ENCODE measurements at regions not wholly inside any gene's neighbourhood (a gene's known extent, or its start where the extent isn't known, plus 50 kb on each side); places are given as distances from the start of the nearest gene placed in this dataset.
"Not testable (repeated sequence)": the region's sequence is repeated elsewhere in the genome, so short reads cannot be mapped to it uniquely, and the experiment has no call there.

DNA sequence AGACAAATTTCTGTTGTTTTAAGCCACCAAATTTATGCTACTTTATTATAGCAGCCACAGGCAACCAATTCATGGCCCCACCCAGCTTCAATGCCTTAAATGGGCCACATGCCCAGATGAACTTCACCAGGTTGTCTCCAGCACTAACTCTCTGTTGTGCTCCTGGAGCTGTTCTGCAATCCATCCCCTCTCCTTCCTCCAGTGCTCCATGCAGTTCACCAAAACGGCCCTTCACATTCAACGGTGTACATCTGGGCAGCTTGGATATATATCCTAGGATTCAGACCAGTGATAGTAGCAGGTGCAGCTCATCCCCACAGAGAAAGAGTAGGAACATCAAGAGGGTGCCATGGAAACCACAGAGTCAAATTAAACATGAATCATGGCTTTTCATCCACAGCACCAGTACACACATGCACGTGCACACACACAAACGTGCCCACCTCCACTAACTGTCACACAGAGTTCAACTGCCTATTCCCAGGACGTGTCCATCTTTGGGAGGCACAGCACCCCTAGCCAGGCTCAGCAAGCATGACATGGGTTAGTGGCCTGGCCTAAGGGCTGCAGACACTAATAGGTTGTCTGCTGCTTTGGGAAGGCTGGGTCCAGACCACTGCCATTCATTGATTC, 134.5 kb downstream of the MED10 start:
- H3K27ac ChIP-seq (ENCODE audit: low read depth, low read length): no peak overlapping the region
- no peaks in the 10 kb centered on the region for H3K4me1 ChIP-seq (ENCODE audit: control insufficient read depth in 1 of 2, insufficient read depth in 2 of 2, low read length in 2 of 2)
- H3K4me3 ChIP-seq (ENCODE audit: low read depth in 1 of 2, low read length in 2 of 2): no peak overlapping the region
- H3K36me3 ChIP-seq (ENCODE audit: control insufficient read depth in 1 of 2, insufficient read depth in 2 of 2, low read length in 2 of 2): no peaks in the 10 kb centered on the region
- no peak overlapping the region for H3K9ac ChIP-seq (ENCODE audit: low read depth in 1 of 2, low read length in 2 of 2)
- no peaks in the 10 kb centered on the region for H3K27me3 ChIP-seq (ENCODE audit: control insufficient read depth in 1 of 2, insufficient read depth in 2 of 2, low read length in 2 of 2)
- peaks cover 0 to 2% of the 10 kb centered on the region in 2 donors for H3K9me3 ChIP-seq (ENCODE audit: control insufficient read depth in 1 of 2, low read length in 2 of 2)

GRCh38 chr5:6241056-6241455, 137.3 kb downstream of the MED10 start:
- H3K9me3 ChIP-seq (ENCODE audit: control insufficient read depth in 1 of 2, low read length in 2 of 2); H3K4me1 ChIP-seq (ENCODE audit: control insufficient read depth in 1 of 2, insufficient read depth in 2 of 2, low read length in 2 of 2); H3K27me3 ChIP-seq (ENCODE audit: control insufficient read depth in 1 of 2, insufficient read depth in 2 of 2, low read length in 2 of 2); H3K27ac ChIP-seq (ENCODE audit: low read depth, low read length); H3K9ac ChIP-seq (ENCODE audit: low read depth in 1 of 2, low read length in 2 of 2); H3K4me3 ChIP-seq (ENCODE audit: low read depth in 1 of 2, low read length in 2 of 2); H3K36me3 ChIP-seq (ENCODE audit: control insufficient read depth in 1 of 2, insufficient read depth in 2 of 2, low read length in 2 of 2): not testable (repeated sequence)

DNA sequence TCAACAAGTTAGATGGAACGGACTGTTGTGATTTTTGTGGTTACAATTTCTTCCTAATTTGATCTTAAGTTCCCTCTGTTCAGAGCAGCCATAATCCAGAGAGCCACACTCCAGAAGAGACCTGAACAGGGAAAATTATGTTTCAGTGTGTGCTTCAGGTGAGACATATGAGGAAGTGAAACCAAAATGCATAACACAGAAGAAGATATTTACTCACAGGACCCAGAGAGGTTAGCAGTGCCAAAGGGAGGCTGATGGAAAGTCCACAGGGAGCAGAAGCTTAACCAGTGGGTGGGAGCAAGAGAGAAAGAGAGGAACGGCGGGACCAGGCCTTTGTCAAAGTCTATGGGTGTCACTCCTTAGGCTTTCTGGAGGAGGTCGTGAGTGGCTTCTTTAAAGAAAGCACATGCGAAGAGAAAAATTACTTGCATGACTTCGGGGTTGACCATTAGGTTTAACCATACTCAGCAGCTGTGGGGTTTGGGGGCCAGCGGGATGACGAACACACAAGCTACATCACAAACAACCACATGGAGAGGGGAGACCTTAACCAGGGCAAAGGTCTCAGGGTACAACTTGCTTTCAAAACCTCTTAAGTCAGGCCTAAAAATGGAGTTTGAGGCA, 141.4 kb downstream of the MED10 start:
- Histone ChIP-seq H3K36me3 (ENCODE audit: control insufficient read depth in 1 of 2, insufficient read depth in 2 of 2, low read length in 2 of 2) (no peaks in the 10 kb centered on the region), H3K9me3 (ENCODE audit: control insufficient read depth in 1 of 2, low read length in 2 of 2) (peaks cover 0 to 2% of the 10 kb centered on the region in 2 donors), H3K27me3 (ENCODE audit: control insufficient read depth in 1 of 2, insufficient read depth in 2 of 2, low read length in 2 of 2) (no peaks in the 10 kb centered on the region), H3K27ac (ENCODE audit: low read depth, low read length) (no peak overlapping the region), H3K9ac (ENCODE audit: low read depth in 1 of 2, low read length in 2 of 2) (no peak overlapping the region), H3K4me3 (ENCODE audit: low read depth in 1 of 2, low read length in 2 of 2) (no peak overlapping the region), H3K4me1 (ENCODE audit: control insufficient read depth in 1 of 2, insufficient read depth in 2 of 2, low read length in 2 of 2) (no peaks in the 10 kb centered on the region)

- Histone ChIP-seq H3K36me3 (ENCODE audit: control insufficient read depth in 1 of 2, insufficient read depth in 2 of 2, low read length in 2 of 2) (no peaks in the 10 kb centered on the region), H3K4me1 (ENCODE audit: control insufficient read depth in 1 of 2, insufficient read depth in 2 of 2, low read length in 2 of 2) (no peaks in the 10 kb centered on the region), H3K27ac (ENCODE audit: low read depth, low read length) (no peak overlapping the region), H3K9me3 (ENCODE audit: control insufficient read depth in 1 of 2, low read length in 2 of 2) (peaks cover 0 to 2% of the 10 kb centered on the region in 2 donors), H3K9ac (ENCODE audit: low read depth in 1 of 2, low read length in 2 of 2) (no peak overlapping the region), H3K4me3 (ENCODE audit: low read depth in 1 of 2, low read length in 2 of 2) (no peak overlapping the region), H3K27me3 (ENCODE audit: control insufficient read depth in 1 of 2, insufficient read depth in 2 of 2, low read length in 2 of 2) (no peaks in the 10 kb centered on the region)
These were observed 142.1 kb downstream of the MED10 start for GRCh38 chr5:6236170-6236793.

GRCh38 chr5:6235726-6236125, 142.6 kb downstream of the MED10 start:
- Histone ChIP-seq H3K27me3 (ENCODE audit: control insufficient read depth in 1 of 2, insufficient read depth in 2 of 2, low read length in 2 of 2) (no peaks in the 10 kb centered on the region), H3K4me1 (ENCODE audit: control insufficient read depth in 1 of 2, insufficient read depth in 2 of 2, low read length in 2 of 2) (no peaks in the 10 kb centered on the region), H3K27ac (ENCODE audit: low read depth, low read length) (no peak overlapping the region), H3K4me3 (ENCODE audit: low read depth in 1 of 2, low read length in 2 of 2) (no peak overlapping the region), H3K9me3 (ENCODE audit: control insufficient read depth in 1 of 2, low read length in 2 of 2) (peaks cover 0 to 2% of the 10 kb centered on the region in 2 donors), H3K9ac (ENCODE audit: low read depth in 1 of 2, low read length in 2 of 2) (no peak overlapping the region), H3K36me3 (ENCODE audit: control insufficient read depth in 1 of 2, insufficient read depth in 2 of 2, low read length in 2 of 2) (no peaks in the 10 kb centered on the region)

DNA sequence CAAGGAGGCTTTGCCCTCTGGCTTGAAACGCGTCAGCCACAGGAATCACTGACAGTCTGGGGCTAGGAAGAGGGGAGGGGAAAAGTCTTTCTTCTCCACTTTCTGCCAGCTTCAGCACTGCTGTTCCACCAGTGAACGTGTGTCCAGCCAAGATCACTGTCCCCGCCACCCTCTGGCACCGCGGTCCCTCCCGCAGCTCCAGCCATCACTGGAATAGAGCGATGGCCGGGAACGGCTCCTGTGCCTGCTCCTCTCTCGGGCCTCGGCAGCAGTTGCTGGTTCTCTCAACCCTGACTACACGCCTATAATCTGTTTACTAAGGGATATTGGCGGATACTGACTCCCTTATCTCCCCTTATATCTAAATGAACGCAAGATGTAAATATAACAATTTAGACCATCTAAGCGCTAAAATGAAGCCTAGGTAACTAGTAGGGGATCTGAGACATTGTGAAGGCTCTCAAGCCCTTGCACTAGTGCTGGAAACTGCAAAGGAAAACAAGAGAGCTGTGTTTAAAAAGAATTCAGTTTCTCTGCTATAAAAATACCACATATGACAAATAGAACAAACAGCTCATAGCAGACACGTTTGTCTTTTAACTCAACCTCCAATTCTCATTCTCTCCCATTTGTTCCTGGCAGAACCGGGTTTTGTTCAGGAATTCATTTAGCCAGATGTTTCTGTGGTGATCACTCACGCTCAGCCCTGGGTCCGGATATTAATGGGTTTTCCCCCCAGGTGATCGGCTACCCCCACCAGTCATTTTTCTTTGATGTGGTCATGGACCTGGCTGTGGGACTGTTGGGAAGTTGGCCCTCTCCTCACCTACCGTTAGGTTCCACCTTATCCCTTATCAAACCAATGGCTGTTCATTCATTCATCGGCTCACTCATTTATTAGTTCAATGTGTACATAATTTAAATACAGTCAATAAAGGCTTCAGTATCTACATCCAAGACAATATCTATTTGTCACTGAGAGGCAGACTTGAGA, 149.8 kb downstream of the MED10 start:
- no peaks in the 10 kb centered on the region for H3K36me3 ChIP-seq (ENCODE audit: control insufficient read depth in 1 of 2, insufficient read depth in 2 of 2, low read length in 2 of 2)
- H3K9ac ChIP-seq (ENCODE audit: low read depth in 1 of 2, low read length in 2 of 2): no peak overlapping the region
- no peaks in the 10 kb centered on the region for H3K4me1 ChIP-seq (ENCODE audit: control insufficient read depth in 1 of 2, insufficient read depth in 2 of 2, low read length in 2 of 2)
- H3K4me3 ChIP-seq (ENCODE audit: low read depth in 1 of 2, low read length in 2 of 2): no peak overlapping the region
- H3K9me3 ChIP-seq (ENCODE audit: control insufficient read depth in 1 of 2, low read length in 2 of 2): no peaks in the 10 kb centered on the region
- no peaks in the 10 kb centered on the region for H3K27me3 ChIP-seq (ENCODE audit: control insufficient read depth in 1 of 2, insufficient read depth in 2 of 2, low read length in 2 of 2)
- H3K27ac ChIP-seq (ENCODE audit: low read depth, low read length): no peak overlapping the region

GRCh38 chr5:6225121-6225607, 153.2 kb downstream of the MED10 start:
- H3K4me1 ChIP-seq (ENCODE audit: control insufficient read depth in 1 of 2, insufficient read depth in 2 of 2, low read length in 2 of 2): no peaks in the 10 kb centered on the region
- H3K27me3 ChIP-seq (ENCODE audit: control insufficient read depth in 1 of 2, insufficient read depth in 2 of 2, low read length in 2 of 2): no peaks in the 10 kb centered on the region

DNA sequence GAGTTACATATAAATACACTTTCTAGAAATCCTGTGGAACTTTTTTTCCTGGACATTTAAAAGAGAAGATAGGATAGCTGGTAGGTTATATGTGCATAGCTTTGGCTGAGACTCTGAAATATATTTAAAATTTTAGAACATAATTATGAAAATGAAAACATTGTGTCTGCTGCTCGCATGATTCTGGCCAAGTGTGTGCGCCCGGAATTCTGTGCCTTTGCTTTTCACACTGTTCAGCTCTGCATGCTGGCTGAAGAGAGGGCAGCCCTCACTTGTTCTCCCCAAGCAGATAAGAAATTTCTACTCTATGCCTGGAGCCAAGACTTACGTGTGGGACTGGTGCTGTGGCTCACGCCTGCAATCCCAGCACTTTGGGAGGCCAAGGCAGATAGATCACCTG, 153.9 kb downstream of the MED10 start:
- Histone ChIP-seq H3K36me3 (ENCODE audit: control insufficient read depth in 1 of 2, insufficient read depth in 2 of 2, low read length in 2 of 2) (no peaks in the 10 kb centered on the region), H3K9me3 (ENCODE audit: control insufficient read depth in 1 of 2, low read length in 2 of 2) (no peaks in the 10 kb centered on the region), H3K27ac (ENCODE audit: low read depth, low read length) (no peak overlapping the region), H3K27me3 (ENCODE audit: control insufficient read depth in 1 of 2, insufficient read depth in 2 of 2, low read length in 2 of 2) (no peaks in the 10 kb centered on the region), H3K4me3 (ENCODE audit: low read depth in 1 of 2, low read length in 2 of 2) (no peak overlapping the region), H3K9ac (ENCODE audit: low read depth in 1 of 2, low read length in 2 of 2) (no peak overlapping the region), H3K4me1 (ENCODE audit: control insufficient read depth in 1 of 2, insufficient read depth in 2 of 2, low read length in 2 of 2) (no peaks in the 10 kb centered on the region)

More at GRCh38 chr5:6225121-6225607, 153.2 kb downstream of the MED10 start:
- H3K9me3 ChIP-seq (ENCODE audit: control insufficient read depth in 1 of 2, low read length in 2 of 2): no peaks in the 10 kb centered on the region
- no peak overlapping the region for H3K27ac ChIP-seq (ENCODE audit: low read depth, low read length)
- no peaks in the 10 kb centered on the region for H3K36me3 ChIP-seq (ENCODE audit: control insufficient read depth in 1 of 2, insufficient read depth in 2 of 2, low read length in 2 of 2)
- no peak overlapping the region for H3K4me3 ChIP-seq (ENCODE audit: low read depth in 1 of 2, low read length in 2 of 2)
- no peak overlapping the region for H3K9ac ChIP-seq (ENCODE audit: low read depth in 1 of 2, low read length in 2 of 2)

DNA sequence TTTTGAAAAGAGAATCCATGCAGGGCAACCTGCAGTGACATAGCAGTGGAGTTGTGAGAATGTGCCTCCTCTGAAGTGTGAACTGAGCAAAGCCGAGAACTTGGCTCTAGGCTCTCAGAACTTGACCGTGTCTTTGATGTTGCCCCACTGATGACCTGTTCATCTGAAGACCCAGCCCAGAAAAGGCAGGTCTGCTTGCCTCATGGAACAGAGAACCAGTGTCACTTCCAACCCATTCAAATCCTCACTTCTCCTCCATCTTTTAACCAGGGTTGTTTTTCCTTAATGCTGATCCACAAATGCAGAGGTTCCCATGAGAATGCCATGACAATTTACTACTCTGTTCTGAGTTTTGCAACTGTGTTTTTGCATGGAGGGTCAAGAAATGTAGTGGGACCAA, 155.4 kb downstream of the MED10 start:
- Histone ChIP-seq H3K27ac (ENCODE audit: low read depth, low read length) (no peak overlapping the region), H3K4me3 (ENCODE audit: low read depth in 1 of 2, low read length in 2 of 2) (no peak overlapping the region), H3K27me3 (ENCODE audit: control insufficient read depth in 1 of 2, insufficient read depth in 2 of 2, low read length in 2 of 2) (no peaks in the 10 kb centered on the region), H3K9ac (ENCODE audit: low read depth in 1 of 2, low read length in 2 of 2) (no peak overlapping the region), H3K4me1 (ENCODE audit: control insufficient read depth in 1 of 2, insufficient read depth in 2 of 2, low read length in 2 of 2) (no peaks in the 10 kb centered on the region), H3K9me3 (ENCODE audit: control insufficient read depth in 1 of 2, low read length in 2 of 2) (no peaks in the 10 kb centered on the region), H3K36me3 (ENCODE audit: control insufficient read depth in 1 of 2, insufficient read depth in 2 of 2, low read length in 2 of 2) (no peaks in the 10 kb centered on the region)

Data from duodenal mucosa (tissue), 2 donors.